NCI-H2196 (cell line): ENCODE measurements at regions not wholly inside any gene's neighbourhood (a gene's known extent, or its start where the extent isn't known, plus 50 kb on each side); places are given as distances from the start of the nearest gene placed in this dataset.
"Not testable (repeated sequence)": the region's sequence is repeated elsewhere in the genome, so short reads cannot be mapped to it uniquely, and the experiment has no call there.

Experiments used
- DNase-seq: peaks from one replicate; lab custom pipeline; 2025; ENCODE audit not compliant: unreplicated experiment; lab: John Stamatoyannopoulos, UW

DNA sequence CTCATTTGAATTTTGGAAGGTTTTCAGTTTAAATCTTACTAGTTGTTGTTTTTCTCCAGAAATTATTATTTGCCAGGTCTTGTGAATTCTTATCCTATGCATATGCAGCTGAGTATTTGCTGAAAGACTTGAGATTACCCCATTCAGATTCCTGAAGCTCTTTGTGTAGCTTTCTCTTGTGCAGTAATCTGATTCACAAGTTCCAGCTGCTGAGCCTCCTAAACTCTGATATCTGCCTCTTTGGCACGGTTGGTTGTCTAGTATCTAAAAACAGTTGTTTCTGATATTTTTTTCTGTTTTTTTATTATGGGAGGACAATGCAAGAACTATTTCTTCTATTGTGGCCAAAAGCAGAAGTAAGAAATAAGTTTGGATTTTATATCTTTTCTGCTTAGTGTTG lies 863.9 kb upstream of the MANEA start:
- DNase-seq: no peak

- no peak for DNase-seq
Measured at GRCh38 chr6:94698773-94699172, 878.6 kb upstream of the MANEA start.

- not testable (repeated sequence) for DNase-seq
Measured at GRCh38 chr6:94687255-94687654, 890.1 kb upstream of the MANEA start.

DNA sequence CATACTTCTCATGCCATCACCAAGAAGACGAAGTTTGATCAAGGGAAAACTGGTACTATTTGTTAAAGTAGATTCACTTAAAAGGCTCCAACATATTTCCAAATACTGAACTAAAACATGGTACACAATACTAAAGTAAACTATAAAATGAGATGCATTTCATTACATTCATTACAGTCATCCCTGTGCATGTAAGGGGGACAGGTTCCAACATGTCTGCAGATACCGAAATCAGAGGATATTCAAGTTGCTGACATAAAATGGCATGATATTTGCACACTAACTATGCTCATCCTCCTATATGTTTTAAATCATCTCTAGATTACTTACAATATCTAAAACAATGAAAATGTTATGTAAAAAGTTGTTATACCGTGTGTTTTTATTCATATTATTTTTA lies 893.9 kb upstream of the MANEA start:
- no peak for DNase-seq

GRCh38 chr6:94680669-94681212 lies 896.6 kb upstream of the MANEA start:
- no peak for DNase-seq

DNA sequence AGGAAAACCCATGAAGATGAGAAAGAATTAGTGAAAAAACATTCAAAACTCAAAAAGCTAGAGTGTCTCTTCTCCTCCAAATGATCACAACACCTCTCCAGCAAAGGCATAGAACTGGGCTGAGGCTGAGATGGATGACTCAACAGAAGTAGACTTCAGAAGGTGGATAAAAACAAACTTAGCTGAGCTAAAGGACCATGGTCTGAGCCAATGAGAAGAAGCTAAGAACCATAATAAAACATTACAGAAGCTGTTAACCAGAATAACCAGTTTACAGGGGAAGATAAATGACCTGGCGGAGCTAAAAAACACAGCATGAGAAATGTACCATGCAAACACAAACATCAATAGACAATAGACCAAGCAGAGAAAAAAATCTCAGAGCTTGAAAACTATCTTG lies 904.1 kb upstream of the MANEA start:
- DNase-seq: no peak

DNA sequence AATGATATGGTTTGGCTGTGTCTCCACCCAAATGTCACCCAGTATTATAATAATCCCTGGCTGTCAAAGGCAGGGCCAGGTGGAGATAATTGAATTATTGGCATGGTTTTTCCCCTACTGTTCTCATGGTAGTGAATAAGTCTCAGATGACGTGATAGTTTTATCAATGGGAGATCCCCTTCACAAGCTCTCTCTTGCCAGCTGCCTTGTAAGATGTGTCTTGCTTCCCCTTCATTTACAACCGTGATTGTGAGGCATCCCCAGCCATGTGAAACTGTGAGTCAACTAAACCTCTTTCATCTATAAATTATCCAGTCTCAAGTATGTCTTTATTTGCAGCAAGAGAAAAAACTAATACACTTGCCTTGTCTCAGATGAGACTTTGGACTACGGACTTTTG lies 907.3 kb upstream of the MANEA start:
- DNase-seq: no peak

DNA sequence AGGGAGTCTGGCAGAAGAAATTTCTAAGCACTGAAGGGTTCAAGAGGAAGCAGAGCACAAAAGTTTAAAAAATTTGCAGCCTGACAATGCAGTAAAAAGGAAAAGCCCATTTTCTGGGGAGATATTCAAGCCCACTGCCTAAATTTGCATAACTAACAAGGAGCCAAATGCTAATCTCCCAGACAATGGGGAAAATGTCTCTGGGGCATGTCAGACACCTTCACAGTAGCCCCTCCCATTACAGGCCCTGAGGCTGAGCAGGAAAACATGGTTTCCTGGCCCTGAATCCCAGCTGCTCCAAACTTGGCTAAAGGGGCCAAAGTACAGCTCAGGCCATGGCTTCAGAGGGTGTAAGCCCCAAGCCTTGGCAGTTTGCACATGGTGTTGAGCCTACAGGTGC lies 908.5 kb upstream of the MANEA start:
- no peak for DNase-seq

DNA sequence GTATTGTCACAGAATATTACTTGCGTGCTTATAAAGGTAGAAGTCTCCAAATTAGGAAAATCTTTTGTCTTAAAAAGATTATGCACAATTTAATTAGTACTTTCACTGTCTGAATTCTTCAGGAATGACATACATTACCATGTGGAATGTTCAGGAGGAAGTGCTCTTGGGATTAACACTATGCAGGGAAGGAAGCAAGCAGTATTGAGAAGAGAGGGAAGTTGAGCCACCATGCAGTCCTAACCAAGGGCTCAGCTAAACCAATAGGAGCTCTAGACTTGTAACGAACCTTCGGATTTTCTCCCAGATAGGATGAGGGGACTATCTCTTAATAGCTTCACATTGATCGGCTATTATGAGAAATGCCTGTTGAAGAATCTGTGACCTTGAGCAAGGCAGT lies 918.4 kb upstream of the MANEA start:
- DNase-seq: no peak

DNA sequence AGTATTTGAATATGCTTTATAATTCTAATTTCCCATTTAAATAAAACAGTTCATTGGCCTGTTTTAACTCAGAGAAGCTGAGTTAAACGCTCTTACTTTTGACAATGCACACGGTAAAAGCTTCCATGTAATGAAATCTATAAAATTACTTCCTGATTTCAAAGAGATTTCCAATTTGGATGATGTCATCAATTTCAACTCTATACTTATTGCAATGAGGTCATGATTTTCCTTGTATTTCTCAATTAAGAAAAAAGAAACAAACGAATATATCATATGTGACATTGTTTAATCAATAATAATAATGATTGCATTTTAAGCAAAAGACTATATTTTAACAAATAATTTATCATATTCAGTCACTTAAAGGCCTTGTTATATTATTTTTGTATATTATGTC lies 926.1 kb upstream of the MANEA start:
- DNase-seq: no peak

- no peak for DNase-seq
Measured at GRCh38 chr6:94645191-94645590, 932.1 kb upstream of the MANEA start.

DNA sequence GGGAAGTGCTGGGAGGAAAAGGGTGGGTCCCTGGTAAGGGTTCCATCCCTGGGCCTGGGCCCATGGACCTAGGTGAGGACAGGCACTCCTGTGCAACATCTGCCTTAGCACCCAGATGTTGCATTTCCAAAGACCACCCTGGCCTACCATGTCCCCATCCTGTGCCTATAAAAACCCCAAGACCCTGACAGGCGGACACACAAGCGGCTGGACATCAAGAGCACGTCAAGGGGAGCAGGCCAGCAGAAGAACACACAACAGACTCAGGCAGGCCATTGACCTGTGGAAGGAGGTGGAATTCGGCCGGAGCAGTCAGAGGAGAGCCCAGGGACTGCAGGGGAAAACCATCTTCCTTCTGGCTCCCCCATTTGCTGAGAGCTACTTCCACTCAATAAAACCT lies 937.8 kb upstream of the MANEA start:
- DNase-seq: no peak

GRCh38 chr6:94636780-94637385 lies 940.5 kb upstream of the MANEA start:
- DNase-seq: no peak

DNA sequence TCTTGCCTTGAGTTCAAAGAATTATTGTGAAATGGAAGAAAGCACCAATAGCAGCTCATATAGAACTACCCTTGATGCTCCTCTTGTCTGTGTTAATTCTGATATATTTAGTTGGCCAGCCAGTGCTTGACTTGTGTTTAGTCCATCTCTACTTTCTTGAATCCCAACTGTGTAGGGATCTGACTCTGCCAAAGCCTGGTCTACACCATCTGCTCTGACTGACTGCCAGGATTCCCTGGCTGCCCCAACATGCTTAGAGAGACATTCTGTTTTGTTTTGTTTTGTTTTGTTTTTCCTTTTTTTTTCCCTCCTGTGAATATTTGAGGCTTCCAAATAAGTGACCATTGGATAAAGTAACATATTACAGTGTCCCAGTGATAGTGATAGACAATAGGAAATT lies 953.7 kb upstream of the MANEA start:
- DNase-seq: no peak

GRCh38 chr6:94622783-94623182 lies 954.6 kb upstream of the MANEA start:
- DNase-seq: no peak

GRCh38 chr6:94600636-94601035 lies 976.7 kb upstream of the MANEA start:
- no peak for DNase-seq

GRCh38 chr6:94597487-94597886 lies 979.8 kb upstream of the MANEA start:
- no peak for DNase-seq

- no peak for DNase-seq
Measured at GRCh38 chr6:94590416-94590815, 986.9 kb upstream of the MANEA start.

GRCh38 chr6:94588301-94588700 lies 989.0 kb upstream of the MANEA start:
- no peak for DNase-seq

GRCh38 chr6:94584211-94584610 lies 993.1 kb upstream of the MANEA start:
- no peak for DNase-seq

- DNase-seq: no peak
Measured at GRCh38 chr6:94570581-94570980, 1006.8 kb upstream of the MANEA start.

GRCh38 chr6:94562846-94563245 lies 1014.5 kb upstream of the MANEA start:
- DNase-seq: no peak

GRCh38 chr6:94559829-94560537 lies 1017.4 kb upstream of the MANEA start:
- DNase-seq: no peak
